HK-2 (cell line): ENCODE measurements at regions not wholly inside any gene's neighbourhood (a gene's known extent, or its start where the extent isn't known, plus 50 kb on each side); places are given as distances from the start of the nearest gene placed in this dataset.
"Not testable (repeated sequence)": the region's sequence is repeated elsewhere in the genome, so short reads cannot be mapped to it uniquely, and the experiment has no call there.

Experiments
- DNase-seq: peaks from one replicate; pipeline ENCODE4 v3.0.0-alpha.2; 2018; ENCODE audit not compliant: unreplicated experiment

DNA sequence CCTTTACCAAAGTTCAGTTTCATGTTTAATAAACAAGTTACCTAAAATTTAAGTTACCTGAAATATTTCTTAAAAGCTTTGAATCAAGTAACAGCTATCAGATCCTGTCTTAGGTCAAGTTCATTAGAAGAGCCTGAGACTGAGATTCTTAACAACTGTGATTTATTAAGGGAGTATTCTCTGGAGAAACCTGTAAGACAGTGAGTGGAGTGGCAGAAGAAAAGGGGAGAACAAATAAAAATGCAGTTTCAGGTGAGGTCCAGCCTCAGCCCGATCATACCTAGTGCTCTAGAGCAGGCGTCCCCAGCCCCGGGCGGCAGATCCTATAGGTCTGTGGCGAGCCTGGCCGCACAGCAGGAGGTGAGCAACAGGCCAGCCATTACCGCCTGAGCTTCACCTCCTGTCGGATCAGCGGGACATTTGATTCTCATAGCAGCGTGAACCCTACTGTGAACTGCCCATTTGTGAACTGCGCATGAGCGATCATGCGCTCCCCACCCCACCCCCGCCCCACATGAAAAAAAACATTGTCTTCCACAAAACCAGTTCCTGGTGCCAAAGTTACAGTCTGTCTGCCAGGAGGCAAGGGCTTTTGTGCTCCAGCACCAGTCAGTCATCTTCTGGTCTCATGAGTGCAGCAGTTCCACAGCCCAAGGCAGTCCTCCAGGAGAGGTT lies 59.2 kb upstream of the ADGRB3 start:
- DNase-seq = peak; percentile 65

GRCh38 chr6:68572975-68573374 lies 62.1 kb upstream of the ADGRB3 start:
- no peak for DNase-seq

GRCh38 chr6:68572525-68572924 lies 62.6 kb upstream of the ADGRB3 start:
- no peak for DNase-seq

DNA sequence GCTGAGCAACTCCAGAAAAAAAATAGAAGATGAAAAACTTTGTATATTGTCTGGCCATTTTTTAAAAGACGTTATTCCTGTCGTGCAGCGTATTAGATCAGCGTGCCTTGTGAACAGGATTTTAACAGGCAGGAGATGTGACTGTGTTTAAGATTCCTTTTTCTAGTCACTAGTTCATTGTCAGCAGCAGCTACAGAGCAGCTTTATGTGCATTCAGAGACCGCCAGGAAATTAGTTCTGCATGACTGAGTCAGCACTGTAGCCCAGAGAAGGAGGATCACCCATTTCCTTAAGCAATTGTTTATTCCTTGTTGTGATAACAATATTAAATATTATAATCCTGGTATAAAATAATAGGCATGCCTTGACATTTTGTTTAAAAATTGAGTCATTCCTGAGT lies 75.4 kb upstream of the ADGRB3 start:
- DNase-seq = no peak

DNA sequence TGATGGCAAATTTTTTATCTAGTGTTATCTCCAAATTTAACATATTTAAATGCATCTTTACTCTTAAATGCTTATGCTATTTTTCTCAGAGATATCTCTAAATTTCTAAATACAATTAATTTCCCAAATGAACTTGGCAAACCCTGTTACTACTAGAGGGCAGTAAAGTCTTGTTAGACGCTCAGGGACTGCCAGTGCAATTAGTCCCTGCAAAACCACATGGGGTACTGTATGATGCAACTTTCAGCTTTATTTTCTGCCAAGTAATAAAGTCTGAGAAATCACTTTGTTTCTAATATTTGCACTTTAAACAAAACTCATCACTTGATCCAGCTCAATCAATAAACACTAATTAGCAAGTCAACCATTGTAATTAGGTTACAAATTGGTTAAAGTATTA lies 76.0 kb upstream of the ADGRB3 start:
- no peak for DNase-seq

DNA sequence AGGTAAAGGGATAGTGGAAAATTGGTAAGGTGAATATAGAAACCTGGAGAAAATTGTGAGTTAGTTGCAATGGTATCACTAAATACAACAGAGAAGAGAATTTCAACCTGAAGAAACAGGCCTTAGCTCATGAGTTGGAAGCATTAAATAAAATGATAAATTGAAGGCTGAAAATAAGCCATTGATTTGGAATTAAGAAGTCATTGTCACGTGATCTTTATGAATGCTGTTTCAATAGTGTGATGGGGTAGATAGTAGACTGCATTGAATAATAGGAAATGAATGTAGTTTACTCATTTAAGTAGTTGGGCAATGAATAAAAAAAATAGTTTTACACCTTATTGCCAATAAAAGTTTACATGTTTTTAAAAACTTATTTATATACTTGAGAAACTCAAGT lies 88.5 kb upstream of the ADGRB3 start:
- DNase-seq = no peak

- DNase-seq = no peak
Measured at GRCh38 chr6:68544450-68544849, 90.6 kb upstream of the ADGRB3 start.

- DNase-seq = no peak
Measured at GRCh38 chr6:68533339-68533795, 101.7 kb upstream of the ADGRB3 start.

GRCh38 chr6:68527691-68528090 lies 107.4 kb upstream of the ADGRB3 start:
- no peak for DNase-seq

DNA sequence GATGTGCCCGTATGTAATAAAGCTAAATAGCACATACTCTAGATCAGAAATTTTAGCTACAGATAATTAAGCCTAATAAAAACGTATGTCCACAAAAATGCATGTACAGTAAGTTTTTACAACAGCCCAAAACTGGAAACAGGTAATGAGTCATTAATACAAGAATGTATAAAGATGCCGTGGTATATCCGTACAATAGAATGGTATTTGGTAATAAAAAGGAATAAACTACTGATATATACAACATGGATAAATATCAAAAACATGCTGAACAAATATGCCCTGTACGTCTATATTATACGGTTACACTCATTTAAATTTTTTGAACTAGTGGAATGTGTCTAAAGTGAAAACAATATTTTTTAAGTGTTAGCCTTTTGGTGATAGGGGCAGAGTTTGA lies 128.2 kb upstream of the ADGRB3 start:
- no peak for DNase-seq

DNA sequence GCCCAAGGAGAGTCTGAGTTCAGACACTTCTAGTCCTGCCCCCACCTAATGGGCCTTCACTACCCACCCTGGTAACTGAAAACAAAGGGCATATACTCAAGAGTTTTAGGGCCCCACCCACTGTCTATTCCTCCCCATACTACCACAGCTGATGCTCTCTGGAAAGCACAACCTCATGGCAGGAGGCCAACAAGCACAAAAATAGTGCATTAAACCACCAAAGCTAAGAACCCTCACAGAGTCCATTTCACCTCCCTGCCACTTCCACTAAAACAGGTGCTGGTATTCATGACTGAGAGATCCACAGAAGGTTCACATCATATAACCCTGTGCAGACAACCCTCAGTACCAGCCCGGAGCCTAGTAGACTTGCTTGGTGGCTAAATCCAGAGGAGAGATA lies 132.1 kb upstream of the ADGRB3 start:
- no peak for DNase-seq

DNA sequence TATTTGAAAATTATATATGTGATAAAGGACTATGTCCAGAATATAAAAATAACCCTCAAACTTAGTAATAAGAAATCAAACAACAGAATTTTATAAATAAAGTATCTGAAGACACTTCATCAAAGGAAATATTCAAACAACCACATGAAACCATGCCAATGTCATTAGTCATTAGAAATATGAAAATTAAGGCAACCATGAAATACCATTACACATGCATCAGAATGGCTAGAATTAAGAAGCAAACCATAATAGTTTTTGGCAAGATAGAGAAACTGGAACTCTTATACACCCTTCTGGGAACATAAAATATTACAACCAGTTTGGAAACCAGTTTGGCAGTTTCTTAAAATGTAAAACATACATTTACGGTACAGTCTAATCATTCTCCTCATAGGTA lies 137.2 kb upstream of the ADGRB3 start:
- DNase-seq = no peak

DNA sequence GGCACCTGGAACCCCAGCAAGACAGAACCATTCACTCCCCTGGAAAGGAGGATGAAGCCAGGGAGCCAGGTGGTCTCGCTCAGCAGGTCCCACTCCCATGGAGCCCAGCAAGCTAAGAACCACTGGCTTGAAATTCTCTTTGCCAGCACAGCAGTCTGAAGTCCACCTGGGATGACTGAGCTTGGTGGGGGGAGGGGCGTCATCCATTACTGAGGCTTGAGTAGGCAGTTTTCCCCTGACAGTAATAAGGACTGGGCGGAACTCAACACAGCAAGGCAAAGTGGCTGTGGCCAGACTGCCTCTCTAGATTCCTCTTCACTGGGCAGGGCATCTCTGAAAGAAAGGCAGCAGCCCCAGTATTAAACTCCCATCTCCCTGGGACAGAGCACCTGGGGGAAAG lies 140.2 kb upstream of the ADGRB3 start:
- not testable (repeated sequence) for DNase-seq

- no peak for DNase-seq
Measured at GRCh38 chr6:68476611-68477010, 158.5 kb upstream of the ADGRB3 start.

DNA sequence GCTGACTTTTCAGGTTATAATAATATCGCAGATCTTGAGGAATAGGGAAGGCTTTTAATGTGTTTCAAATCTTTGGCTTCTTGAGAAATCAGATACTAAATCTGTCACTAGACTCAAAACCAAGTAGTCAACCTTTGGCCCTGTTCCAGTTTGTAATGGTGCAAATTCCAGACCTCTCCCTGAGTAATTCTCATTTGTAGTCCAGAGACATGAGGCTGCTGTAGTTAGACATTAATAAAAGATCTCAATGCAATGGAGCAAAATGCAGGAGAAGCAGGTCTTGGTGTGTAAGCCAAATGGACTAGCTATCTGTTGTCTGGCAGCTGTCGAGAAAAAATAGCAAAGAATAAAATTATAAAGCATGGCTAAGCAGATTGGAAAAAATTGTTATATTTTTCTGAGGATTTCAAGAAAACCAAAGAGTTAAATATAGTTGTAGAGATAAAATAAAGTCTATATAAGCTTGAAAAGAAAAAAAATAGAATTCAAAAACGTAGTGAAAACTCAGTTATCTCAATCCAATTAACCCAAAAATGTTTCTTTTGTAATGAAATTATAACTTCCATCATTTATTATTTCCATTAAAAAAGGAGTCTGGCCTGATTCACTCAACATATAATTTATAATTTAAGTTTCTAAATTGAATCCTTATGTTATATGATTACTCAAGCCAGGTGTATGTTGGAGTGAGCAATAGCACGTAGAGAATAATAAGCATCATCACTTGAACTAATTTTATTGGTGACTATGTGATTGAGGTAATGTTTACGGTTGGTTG lies 161.5 kb upstream of the ADGRB3 start:
- DNase-seq = peak; percentile 5

DNA sequence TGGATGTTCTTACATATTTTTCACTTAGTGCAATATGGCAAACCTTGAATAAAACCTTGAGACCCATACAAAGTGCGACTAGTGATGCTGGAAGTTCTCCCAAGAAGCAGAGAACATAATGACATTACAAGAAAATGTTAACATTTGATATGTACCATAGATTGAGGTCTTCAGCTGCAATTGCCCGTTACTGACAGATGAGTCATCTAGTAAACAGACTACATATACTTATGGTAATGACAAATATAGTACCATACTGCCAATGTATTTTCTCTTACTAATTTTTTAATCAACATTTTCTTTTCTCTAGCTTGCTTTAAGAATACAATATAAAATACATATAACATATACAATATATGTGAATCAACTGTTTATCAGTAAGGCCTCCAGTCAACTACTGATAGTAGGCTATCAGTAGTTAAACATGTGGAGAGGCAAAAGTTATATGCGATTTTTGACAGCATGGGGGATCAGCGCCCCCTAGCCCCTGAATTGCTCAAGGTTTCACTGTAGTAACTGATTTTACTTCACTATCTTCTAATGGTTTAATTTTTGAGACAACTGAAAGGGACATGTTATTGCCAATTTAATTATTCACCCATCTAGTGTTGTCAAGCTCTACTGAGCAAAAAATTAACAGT lies 166.7 kb upstream of the ADGRB3 start:
- DNase-seq = peak; percentile 7

GRCh38 chr6:68458447-68458846 lies 176.6 kb upstream of the ADGRB3 start:
- DNase-seq = no peak

DNA sequence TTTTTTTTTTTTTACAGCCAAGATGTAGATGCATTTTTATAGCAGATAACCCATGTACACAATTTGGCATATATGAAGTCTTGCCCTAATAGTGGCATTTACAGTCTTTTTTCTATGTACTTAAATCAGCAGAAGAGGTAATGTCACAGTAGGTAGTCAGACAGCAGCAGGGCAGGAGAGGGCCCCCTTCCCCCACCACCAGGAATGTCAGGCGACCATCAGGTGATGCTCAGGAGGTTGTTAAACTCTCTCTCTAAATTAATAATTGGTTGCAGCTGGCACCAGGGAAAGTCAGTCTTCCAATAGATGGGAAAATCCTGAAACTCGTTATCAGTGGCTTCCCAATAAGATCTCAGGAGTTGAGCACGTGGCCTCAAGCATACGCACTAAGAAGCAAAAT lies 188.0 kb upstream of the ADGRB3 start:
- no peak for DNase-seq

DNA sequence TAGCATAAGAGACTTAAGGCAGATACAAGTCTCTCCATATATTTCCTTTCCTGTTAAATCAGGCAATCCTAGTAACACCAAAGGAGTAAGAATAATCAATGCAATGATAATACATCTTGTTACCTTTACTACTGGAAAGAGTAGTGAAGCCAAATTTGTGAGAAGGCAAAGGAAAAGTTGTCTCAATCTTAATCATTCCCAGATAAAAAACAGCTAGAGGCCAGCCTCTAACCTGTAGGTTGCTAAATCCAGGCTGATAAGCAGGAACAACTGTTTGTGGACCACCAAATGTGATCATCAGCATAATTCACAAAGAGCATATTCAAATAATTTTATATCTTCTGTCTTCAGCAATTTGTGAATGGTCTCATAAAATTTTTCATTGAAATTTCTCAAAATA lies 189.2 kb upstream of the ADGRB3 start:
- no peak for DNase-seq

- no peak for DNase-seq
Measured at GRCh38 chr6:68443704-68444103, 191.4 kb upstream of the ADGRB3 start.

- DNase-seq = no peak
Measured at GRCh38 chr6:68427630-68428029, 207.5 kb upstream of the ADGRB3 start.

- DNase-seq = no peak
Measured at GRCh38 chr6:68410021-68410420, 225.1 kb upstream of the ADGRB3 start.

- DNase-seq = no peak
Measured at GRCh38 chr6:68400396-68400795, 234.7 kb upstream of the ADGRB3 start.
